Pancreas (tissue), 10 donors: ENCODE measurements at regions not wholly inside any gene's neighbourhood (a gene's known extent, or its start where the extent isn't known, plus 50 kb on each side); places are given as distances from the start of the nearest gene placed in this dataset.

ENCODE experiments used
- ATAC-seq, 4 donors: fragments of 200-7000 bp; cut with Tn5 transposase; one replicate each; pipeline versions ENCODE4 v1.8.0 to v1.9.1; 2020; ENCODE audit warnings: mild to moderate bottlenecking in 4 of 4, moderate library complexity in 4 of 4
- DNase-seq, 6 donors: peaks; one replicate each; pipeline ENCODE4 v3.0.0-alpha.2; 2020
- FAIRE-seq: peaks from 2 replicates; lab custom pipeline; 2012; peaks lifted over from hg19 to GRCh38; lab: Jason Lieb, UNC
- H3K27ac ChIP-seq, 4 donors: fragments of 200-600 bp; sonication (generic); 1 replicate in 3 of 4; 2 replicates in 1 of 4; pipeline versions ENCODE4 v1.5.0 to v1.8.0; 2020
- H3K27me3 ChIP-seq, 4 donors: fragments of 200-600 bp; one replicate each; pipeline ENCODE4 v1.8.0; 2021
- H3K36me3 ChIP-seq, 3 donors: fragments of 200-600 bp; sonication (generic) in 1 of 3; one replicate each; pipeline versions ENCODE4 v1.5.0 to v1.8.0; 2020 to 2021
- H3K4me1 ChIP-seq, 3 donors: fragments of 200-600 bp; one replicate each; pipeline ENCODE4 v1.8.0; 2021
- H3K4me3 ChIP-seq, 4 donors: fragments of 200-600 bp; sonication (generic) in 2 of 4; one replicate each; pipeline versions ENCODE4 v1.5.0 to v1.8.0; 2020 to 2021
- H3K9me3 ChIP-seq, 4 donors: fragments of 200-600 bp; one replicate each; pipeline ENCODE4 v1.8.0; 2021
- CTCF ChIP-seq, 4 donors: fragments of 200-600 bp; sonication (generic) in 3 of 4; IDR thresholded peaks; one replicate each; pipeline versions ENCODE4 v1.5.0 to v1.8.0; 2021; ENCODE audit warnings: antibody characterized with exemption in 4 of 4
- WGBS, 2 donors: extraction: QIAGEN DNeasy Blood & Tissue Kit; methylation state at CpG; one replicate each; pipeline ENCODE4 v1.1.7; 2013; 5-methylcytosine and 5-hydroxymethylcytosine counted together
- intact Hi-C, 3 donors: fragments of 100-400 bp; cut with DNase I; formaldehyde crosslinking; loops; one replicate each; pipeline versions ENCODE4 v1.11.1 to v1.14.2; 2022
- donor health status: healthy with polysubstance abuse.
- donor health status: DM: no; HTN: no; CAD: no; lungs with moderate emphysema.
- donor health status: DM: no; HTN: no; CAD: no.
- donor health status: control.
- donor health status: control.
- donor health status: Bipolar disorder and iron deficiency.
- donor health status: DM: yes; HTN: yes; CAD: no.
- donor health status: DM: no; HTN: no; CAD: no.
- donor health status: DM: no; HTN: no; CAD: no.
- donor health status: DM: yes; HTN: yes; CAD: no.

- no peak for TF ChIP-seq CTCF (IDR thresholded peaks at IDR 0.05)
- Histone ChIP-seq H3K9me3 (no peaks in the 10 kb centered on the region), H3K4me1 (no peaks in the 10 kb centered on the region), H3K27ac (no peak overlapping the region), H3K4me3 (no peak overlapping the region), H3K36me3 (no peaks in the 10 kb centered on the region), H3K27me3 (no peaks in the 10 kb centered on the region)
- DNase-seq (no peak), FAIRE-seq (no peak), ATAC-seq (no peak)
- WGBS, 2 donors, result 82 to 87% methylated on average over 3 of the region's 3 CpGs
- intact Hi-C loops, result no loop called here
These were observed 221.5 kb upstream of the BRINP3 start for GRCh38 chr1:190699165-190699564.

GRCh38 chr1:190708418-190709057 lies 230.9 kb upstream of the BRINP3 start:
- DNase-seq, result no peak
- H3K4me3 ChIP-seq, result no peak overlapping the region

DNA sequence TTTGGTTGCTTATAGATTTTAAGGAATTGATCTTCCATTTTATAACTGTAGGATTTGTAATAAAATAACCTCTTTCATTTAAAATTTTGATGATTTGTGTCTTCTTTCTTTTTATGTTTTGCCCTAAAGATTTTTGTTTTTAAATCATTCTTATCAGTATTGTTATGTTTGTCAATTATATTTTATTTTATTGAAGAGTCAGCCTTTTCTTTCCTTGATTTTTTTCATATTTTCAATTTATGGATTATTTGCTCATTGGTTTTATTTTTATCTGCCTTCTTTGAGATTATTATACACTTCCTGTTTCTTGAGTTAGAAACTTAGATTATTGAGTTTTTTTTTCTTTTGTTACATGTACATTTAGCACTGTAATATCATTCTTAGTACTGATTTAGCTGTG lies 233.4 kb upstream of the BRINP3 start:
- FAIRE-seq (no peak), ATAC-seq (no peak), DNase-seq (no peak)
- no peaks in the 10 kb centered on the region for H3K36me3 ChIP-seq
- intact Hi-C loops, result no loop called here
- no peaks in the 10 kb centered on the region for H3K4me1 ChIP-seq
- H3K9me3 ChIP-seq, result no peaks in the 10 kb centered on the region
- H3K27me3 ChIP-seq, result no peaks in the 10 kb centered on the region
- no peak overlapping the region for H3K27ac ChIP-seq
- no peak for TF ChIP-seq CTCF (IDR thresholded peaks at IDR 0.05)
- no peak overlapping the region for H3K4me3 ChIP-seq

More at GRCh38 chr1:190708418-190709057, 230.9 kb upstream of the BRINP3 start:
- ATAC-seq, result no peak
- Histone ChIP-seq H3K4me1 (no peaks in the 10 kb centered on the region), H3K27me3 (no peaks in the 10 kb centered on the region), H3K36me3 (no peaks in the 10 kb centered on the region), H3K27ac (no peak overlapping the region), H3K9me3 (no peaks in the 10 kb centered on the region)
- FAIRE-seq, result no peak
- intact Hi-C loops, result no loop called here
- WGBS, 2 donors, result 81 to 85% methylated on average over 4 of the region's 4 CpGs
- no peak for TF ChIP-seq CTCF (IDR thresholded peaks at IDR 0.05)

DNA sequence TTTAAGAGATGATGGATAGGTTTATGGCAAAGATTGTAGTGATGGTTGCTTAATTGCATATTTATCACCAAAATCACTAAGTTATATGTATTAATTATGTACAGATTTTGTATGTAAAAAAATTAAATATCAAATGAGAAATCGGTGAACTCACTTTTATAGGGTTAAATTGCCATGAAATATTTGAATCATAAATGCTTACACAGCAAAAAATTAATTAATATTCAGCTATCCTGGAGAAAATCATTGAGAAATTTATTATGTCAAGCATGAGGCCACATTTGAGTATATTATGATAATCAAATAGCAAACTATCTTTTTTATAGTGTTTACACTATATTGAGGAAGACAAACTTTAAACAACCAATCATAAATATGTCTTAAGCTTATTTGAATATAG lies 239.4 kb upstream of the BRINP3 start:
- ATAC-seq, result no peak
- Histone ChIP-seq H3K4me1 (no peaks in the 10 kb centered on the region), H3K4me3 (no peak overlapping the region), H3K36me3 (no peaks in the 10 kb centered on the region), H3K27me3 (no peaks in the 10 kb centered on the region), H3K9me3 (no peaks in the 10 kb centered on the region), H3K27ac (no peak overlapping the region)
- no peak for TF ChIP-seq CTCF (IDR thresholded peaks at IDR 0.05)
- intact Hi-C loops, result no loop called here
- WGBS, 2 donors, result 31 to 57% methylated on average over 1 of the region's 1 CpG
- DNase-seq, result no peak
- no peak for FAIRE-seq

GRCh38 chr1:190736971-190737590 lies 259.4 kb upstream of the BRINP3 start:
- DNase-seq, result no peak
- no peaks in the 10 kb centered on the region for H3K27me3 ChIP-seq
- no peak for FAIRE-seq
- H3K36me3 ChIP-seq, result no peaks in the 10 kb centered on the region
- no peak overlapping the region for H3K4me3 ChIP-seq
- ATAC-seq, result no peak
- TF ChIP-seq CTCF (IDR thresholded peaks at IDR 0.05), result no peak
- 61 to 67% methylated on average over 7 of the region's 7 CpGs for WGBS, 2 donors
- H3K4me1 ChIP-seq, result no peaks in the 10 kb centered on the region
- H3K27ac ChIP-seq, result no peak overlapping the region
- no peaks in the 10 kb centered on the region for H3K9me3 ChIP-seq
- intact Hi-C loops, result no loop called here
